ENCODE measurements at regions not wholly inside any gene's neighbourhood (a gene's known extent, or its start where the extent isn't known, plus 50 kb on each side); places are given as distances from the start of the nearest gene placed in this dataset.

- TF ChIP-seq ZFX (IDR thresholded peaks at IDR 0.05) (no peak), CTCF (conservative IDR thresholded peaks at IDR 0.05) (no peak)
- no peak overlapping the region for H3K27ac ChIP-seq
Measured at GRCh38 chr3:174538151-174538550, 321.0 kb upstream of the NAALADL2 start.

- H3K27ac ChIP-seq, result no peak overlapping the region
- no peak for TF ChIP-seq CTCF (conservative IDR thresholded peaks at IDR 0.05)
- TF ChIP-seq ZFX (IDR thresholded peaks at IDR 0.05), result no peak
Measured at GRCh38 chr3:174540116-174540908, 318.8 kb upstream of the NAALADL2 start.

- no peak for TF ChIP-seq ZFX (IDR thresholded peaks at IDR 0.05)
- no peak for TF ChIP-seq CTCF (conservative IDR thresholded peaks at IDR 0.05)
- no peak overlapping the region for H3K27ac ChIP-seq
Measured at GRCh38 chr3:174541708-174542315, 317.3 kb upstream of the NAALADL2 start.

- TF ChIP-seq ZFX (IDR thresholded peaks at IDR 0.05), result no peak
- TF ChIP-seq CTCF (conservative IDR thresholded peaks at IDR 0.05), result no peak
- no peak overlapping the region for H3K27ac ChIP-seq
Measured at GRCh38 chr3:174547801-174548435, 311.2 kb upstream of the NAALADL2 start.

GRCh38 chr3:174548841-174549623 lies 310.1 kb upstream of the NAALADL2 start:
- TF ChIP-seq ZFX (IDR thresholded peaks at IDR 0.05) (no peak), CTCF (conservative IDR thresholded peaks at IDR 0.05) (no peak)

GRCh38 chr3:174581558-174581957 lies 277.6 kb upstream of the NAALADL2 start:
- TF ChIP-seq ZFX (IDR thresholded peaks at IDR 0.05) (no peak), CTCF (conservative IDR thresholded peaks at IDR 0.05) (no peak)
- H3K27ac ChIP-seq, result no peak overlapping the region

More at GRCh38 chr3:174548841-174549623, 310.1 kb upstream of the NAALADL2 start:
- no peak overlapping the region for H3K27ac ChIP-seq
